ENCODE measurements at regions not wholly inside any gene's neighbourhood (a gene's known extent, or its start where the extent isn't known, plus 50 kb on each side); places are given as distances from the start of the nearest gene placed in this dataset.

GRCh38 chr4:131441004-131441688 is 1707.9 kb upstream of the PCDH10 start:
- TF ChIP-seq, protein P1, sequence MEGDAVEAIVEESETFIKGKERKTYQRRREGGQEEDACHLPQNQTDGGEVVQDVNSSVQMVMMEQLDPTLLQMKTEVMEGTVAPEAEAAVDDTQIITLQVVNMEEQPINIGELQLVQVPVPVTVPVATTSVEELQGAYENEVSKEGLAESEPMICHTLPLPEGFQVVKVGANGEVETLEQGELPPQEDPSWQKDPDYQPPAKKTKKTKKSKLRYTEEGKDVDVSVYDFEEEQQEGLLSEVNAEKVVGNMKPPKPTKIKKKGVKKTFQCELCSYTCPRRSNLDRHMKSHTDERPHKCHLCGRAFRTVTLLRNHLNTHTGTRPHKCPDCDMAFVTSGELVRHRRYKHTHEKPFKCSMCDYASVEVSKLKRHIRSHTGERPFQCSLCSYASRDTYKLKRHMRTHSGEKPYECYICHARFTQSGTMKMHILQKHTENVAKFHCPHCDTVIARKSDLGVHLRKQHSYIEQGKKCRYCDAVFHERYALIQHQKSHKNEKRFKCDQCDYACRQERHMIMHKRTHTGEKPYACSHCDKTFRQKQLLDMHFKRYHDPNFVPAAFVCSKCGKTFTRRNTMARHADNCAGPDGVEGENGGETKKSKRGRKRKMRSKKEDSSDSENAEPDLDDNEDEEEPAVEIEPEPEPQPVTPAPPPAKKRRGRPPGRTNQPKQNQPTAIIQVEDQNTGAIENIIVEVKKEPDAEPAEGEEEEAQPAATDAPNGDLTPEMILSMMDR (IDR thresholded peaks at IDR 0.05; ENCODE audit: insufficient read depth, low read depth, low read length) = no peak
- H3K27me3 ChIP-seq (ENCODE audit: control insufficient read depth, insufficient read depth, low read length) = no peaks in the 10 kb centered on the region
- ChIA-PET POLR2A (no interaction called here), CTCF (no interaction called here)
- no peak overlapping the region for H3K4me3 ChIP-seq (ENCODE audit: low read depth, low read length)
- no peak for DNase-seq (ENCODE audit: low read depth)
- H3K36me3 ChIP-seq (ENCODE audit: control insufficient read depth, insufficient read depth, low read length) = no peaks in the 10 kb centered on the region

DNA sequence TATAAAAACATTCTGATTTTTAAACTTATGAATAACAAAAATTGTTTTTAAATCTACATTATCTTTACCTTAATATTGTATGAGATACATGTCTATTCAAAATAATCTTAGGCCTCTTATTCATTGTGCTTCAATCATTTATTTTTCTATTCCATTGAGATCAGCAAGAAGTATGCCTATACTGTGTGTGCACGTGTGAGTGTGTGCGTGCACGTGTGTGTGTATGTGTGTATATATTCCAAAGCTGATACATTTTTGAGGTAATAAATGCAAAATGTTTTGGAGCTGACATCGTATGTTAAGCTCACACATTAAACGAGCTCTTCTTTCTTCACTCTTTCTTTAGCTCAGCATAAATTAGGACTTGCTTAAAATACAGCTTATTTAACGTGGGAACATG is 1701.2 kb upstream of the PCDH10 start:
- CTCF ChIA-PET = no interaction called here
- POLR2A ChIA-PET = no interaction called here
- no peak for DNase-seq (ENCODE audit: low read depth)
- Histone ChIP-seq H3K27me3 (ENCODE audit: control insufficient read depth, insufficient read depth, low read length) (no peaks in the 10 kb centered on the region), H3K4me3 (ENCODE audit: low read depth, low read length) (no peak overlapping the region), H3K36me3 (ENCODE audit: control insufficient read depth, insufficient read depth, low read length) (no peaks in the 10 kb centered on the region)
- TF ChIP-seq, protein P1 (IDR thresholded peaks at IDR 0.05; ENCODE audit: insufficient read depth, low read depth, low read length) = no peak

DNA sequence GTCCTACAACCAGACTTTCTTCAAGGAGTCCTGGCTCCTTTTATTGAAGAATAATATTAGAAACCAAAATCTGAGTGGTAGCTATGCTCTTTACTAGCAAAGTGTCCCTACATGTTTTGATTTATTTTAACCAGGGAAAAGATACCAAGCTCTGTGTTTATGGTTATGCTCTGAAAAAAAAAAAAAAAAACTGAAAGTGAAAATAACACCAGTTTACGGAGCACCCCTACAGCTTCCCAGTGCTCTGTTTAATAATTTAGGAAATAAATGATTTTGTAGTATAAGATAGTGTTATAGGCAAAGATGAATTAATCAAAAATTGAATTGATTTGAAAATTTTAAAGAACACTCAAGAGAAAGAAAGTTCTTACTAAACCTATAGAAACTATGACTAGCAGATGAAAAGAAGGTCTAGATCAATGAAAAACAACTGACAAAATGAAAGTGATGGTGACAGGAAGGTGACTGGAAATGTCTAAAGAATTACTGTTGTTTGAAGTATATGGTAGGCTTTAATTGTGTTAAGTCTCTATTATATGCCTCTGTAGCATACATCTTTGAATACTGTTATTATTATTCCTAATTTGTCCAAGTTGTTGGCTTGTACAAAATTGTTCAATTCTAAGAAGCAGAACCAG is 1698.4 kb upstream of the PCDH10 start:
- no peak for DNase-seq (ENCODE audit: low read depth)
- no peaks in the 10 kb centered on the region for H3K27me3 ChIP-seq (ENCODE audit: control insufficient read depth, insufficient read depth, low read length)
- no peak overlapping the region for H3K4me3 ChIP-seq (ENCODE audit: low read depth, low read length)
- no peaks in the 10 kb centered on the region for H3K36me3 ChIP-seq (ENCODE audit: control insufficient read depth, insufficient read depth, low read length)
- TF ChIP-seq, protein P1 (IDR thresholded peaks at IDR 0.05; ENCODE audit: insufficient read depth, low read depth, low read length) = no peak
- CTCF ChIA-PET = no interaction called here
- POLR2A ChIA-PET = no interaction called here

DNA sequence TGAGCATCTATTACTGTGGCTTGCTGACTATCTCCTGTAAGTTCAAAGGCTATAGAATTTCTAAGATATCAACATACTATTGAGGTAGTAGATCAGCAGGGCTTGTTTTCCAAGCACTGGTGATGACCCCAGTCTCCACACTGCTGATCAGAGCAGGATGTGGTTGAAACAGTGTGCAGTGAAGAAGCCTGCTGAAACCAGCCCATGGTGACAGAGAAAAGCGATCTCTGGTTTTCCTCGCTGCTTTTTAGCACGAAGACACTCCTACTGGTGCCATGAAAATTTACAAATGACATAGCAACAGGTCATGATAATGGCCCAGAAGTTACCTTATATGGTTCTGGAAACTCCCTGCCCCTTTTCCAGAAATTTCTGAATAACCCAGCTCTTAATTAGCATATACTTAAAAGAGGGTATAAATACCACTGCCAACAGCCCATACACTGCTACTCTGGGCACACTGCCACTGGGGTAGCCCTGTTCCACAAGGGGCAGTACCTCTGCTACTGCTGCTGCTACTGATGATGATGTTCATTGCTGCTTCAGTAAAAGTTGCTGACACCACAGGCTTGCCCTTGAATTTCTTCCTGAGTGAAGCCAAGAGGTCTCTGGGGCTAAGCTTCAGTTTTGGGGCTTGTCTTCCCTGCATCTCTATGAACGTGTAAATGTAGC is 1689.5 kb upstream of the PCDH10 start:
- CTCF ChIA-PET = no interaction called here

GRCh38 chr4:131470360-131470759 is 1678.7 kb upstream of the PCDH10 start:
- CTCF ChIA-PET = no interaction called here
- Histone ChIP-seq H3K4me3 (ENCODE audit: low read depth, low read length) (no peak overlapping the region), H3K27me3 (ENCODE audit: control insufficient read depth, insufficient read depth, low read length) (no peaks in the 10 kb centered on the region), H3K36me3 (ENCODE audit: control insufficient read depth, insufficient read depth, low read length) (no peaks in the 10 kb centered on the region)
- TF ChIP-seq, protein P1 (IDR thresholded peaks at IDR 0.05; ENCODE audit: insufficient read depth, low read depth, low read length) = no peak
- no peak for DNase-seq (ENCODE audit: low read depth)
- POLR2A ChIA-PET = no interaction called here

More for the DNA sequence above, 1689.5 kb upstream of the PCDH10 start:
- POLR2A ChIA-PET = no interaction called here
- Histone ChIP-seq H3K27me3 (ENCODE audit: control insufficient read depth, insufficient read depth, low read length) (no peaks in the 10 kb centered on the region), H3K36me3 (ENCODE audit: control insufficient read depth, insufficient read depth, low read length) (no peaks in the 10 kb centered on the region), H3K4me3 (ENCODE audit: low read depth, low read length) (no peak overlapping the region)
- TF ChIP-seq, protein P1 (IDR thresholded peaks at IDR 0.05; ENCODE audit: insufficient read depth, low read depth, low read length) = no peak
- no peak for DNase-seq (ENCODE audit: low read depth)
